Loucy (cell line): ENCODE measurements at regions not wholly inside any gene's neighbourhood (a gene's known extent, or its start where the extent isn't known, plus 50 kb on each side); places are given as distances from the start of the nearest gene placed in this dataset.

Experiments used
- H2AFZ ChIP-seq: fragments of 200-600 bp; sonication (generic); 2 replicates; pipeline ENCODE4 v1.6.0; 2016; ENCODE audit warnings: antibody characterized with exemption, mild to moderate bottlenecking, low read length, moderate library complexity
- H3F3A ChIP-seq: fragments of 200-600 bp; 2 replicates; pipeline ENCODE4 v1.6.0; 2016; ENCODE audit warnings: antibody characterized with exemption, low read depth, mild to moderate bottlenecking
- H3K27me3 ChIP-seq: fragments of 200-600 bp; sonication (generic); 2 replicates; pipeline ENCODE4 v1.6.1; 2014; ENCODE audit warnings: low read length, mild to moderate bottlenecking; ENCODE audit not compliant: insufficient read depth, poor library complexity, severe bottlenecking
- H3K36me3 ChIP-seq: fragments of 200-600 bp; sonication (generic); 2 replicates; pipeline ENCODE4 v1.6.1; 2016; ENCODE audit warnings: low read length; ENCODE audit not compliant: insufficient read depth
- H3K4me1 ChIP-seq: fragments of 200-600 bp; sonication (generic); 2 replicates; pipeline ENCODE4 v1.5.1; 2014; ENCODE audit warnings: low read length, mild to moderate bottlenecking; ENCODE audit not compliant: insufficient read depth, poor library complexity, severe bottlenecking
- H3K4me2 ChIP-seq: fragments of 200-600 bp; sonication (generic); 2 replicates; pipeline ENCODE4 v1.6.0; 2014; ENCODE audit warnings: antibody characterized with exemption, low read length, low read depth, mild to moderate bottlenecking; ENCODE audit not compliant: poor library complexity, severe bottlenecking
- H3K4me3 ChIP-seq: fragments of 200-600 bp; sonication (generic); 2 replicates; pipeline ENCODE4 v1.5.1; 2014; ENCODE audit warnings: low read length, mild to moderate bottlenecking, mixed read lengths; ENCODE audit not compliant: poor library complexity, severe bottlenecking
- H3K79me2 ChIP-seq: fragments of 200-600 bp; sonication (generic); 2 replicates; pipeline ENCODE4 v1.6.1; 2014; ENCODE audit warnings: low read length; ENCODE audit not compliant: insufficient read depth
- H3K9ac ChIP-seq: fragments of 200-600 bp; sonication (generic); 2 replicates; pipeline ENCODE4 v1.6.0; 2014; ENCODE audit warnings: mild to moderate bottlenecking, low read depth, low read length, moderate library complexity; ENCODE audit not compliant: poor library complexity, severe bottlenecking
- H3K9me2 ChIP-seq: fragments of 200-600 bp; sonication (generic); replicated peaks from 2 replicates; pipeline ENCODE4 v1.6.1; 2016; ENCODE audit warnings: low read depth, low read length, mixed read lengths
- H3K9me3 ChIP-seq: fragments of 200-600 bp; sonication (generic); 2 replicates; pipeline ENCODE4 v1.6.1; 2014; ENCODE audit warnings: mild to moderate bottlenecking, antibody characterized with exemption, low read length, low read depth; ENCODE audit not compliant: insufficient read depth
- H4K20me1 ChIP-seq: fragments of 200-600 bp; sonication (generic); 2 replicates; pipeline ENCODE4 v1.6.0; 2014; ENCODE audit warnings: antibody characterized with exemption, low read length, mild to moderate bottlenecking; ENCODE audit not compliant: insufficient read depth, poor library complexity, severe bottlenecking
- EZH2phosphoT487 ChIP-seq: fragments of 200-600 bp; IDR thresholded peaks from 2 replicates; pipeline ENCODE4 v1.6.1; 2018; ENCODE audit warnings: antibody characterized with exemption, mild to moderate bottlenecking, moderate library complexity, borderline replicate concordance
- TF ChIP-seq, protein P1 (sequence below): fragments of 200-600 bp; sonication (generic); conservative IDR thresholded peaks from 2 replicates; pipeline ENCODE4 v1.5.1; 2014; ENCODE audit warnings: mild to moderate bottlenecking, antibody characterized with exemption, low read length

DNA sequence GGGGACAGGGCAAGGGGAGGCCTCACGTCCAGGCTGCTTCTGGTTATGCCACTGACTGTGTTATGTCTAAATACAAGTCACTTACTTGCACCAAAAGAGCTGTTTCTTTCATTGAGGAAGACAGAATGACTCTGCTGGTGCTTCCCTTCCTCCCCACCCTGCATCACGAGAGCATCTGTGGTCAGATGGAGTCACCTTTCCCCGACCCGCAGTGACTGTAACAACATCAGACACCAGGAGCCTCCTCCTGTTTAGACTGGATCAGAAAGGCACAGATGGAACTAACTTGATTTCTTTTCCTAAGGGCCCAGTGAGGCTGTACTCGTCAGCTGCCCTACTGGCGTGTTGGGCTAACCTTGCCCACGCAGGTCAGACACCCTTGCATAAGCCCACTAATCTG is 90.3 kb upstream of the ZNF536 start:
- H2AFZ ChIP-seq = no peak overlapping the region

DNA sequence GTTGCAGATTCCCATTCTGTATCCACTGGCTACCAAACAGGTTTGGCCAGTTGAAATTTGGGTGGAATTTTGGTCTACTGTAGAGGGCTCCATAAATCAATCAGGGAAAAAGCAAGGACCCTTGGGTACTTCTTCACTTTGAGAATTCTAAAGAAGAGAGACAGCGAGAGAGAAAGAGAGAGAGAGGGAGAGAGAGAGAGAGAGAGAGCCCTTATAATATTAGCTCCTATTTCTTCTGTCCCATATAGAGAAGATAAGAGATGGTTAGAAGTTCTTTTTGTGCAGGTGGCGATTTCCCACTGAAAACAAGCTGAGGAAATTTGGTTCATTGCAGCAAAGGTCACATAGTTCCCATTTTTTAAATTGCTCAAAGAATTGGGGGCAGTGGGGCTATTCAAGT is 88.6 kb upstream of the ZNF536 start:
- Histone ChIP-seq H3K36me3 (no peaks in the 10 kb centered on the region), H4K20me1 (no peaks in the 10 kb centered on the region), H3K27me3 (no peaks in the 10 kb centered on the region), H3K9me3 (no peaks in the 10 kb centered on the region), H3K79me2 (no peaks in the 10 kb centered on the region), H3K9ac (no peak overlapping the region), H3K4me1 (no peaks in the 10 kb centered on the region), H2AFZ (no peak overlapping the region), H3K9me2 (no peaks in the 10 kb centered on the region), H3K4me3 (no peak overlapping the region), H3F3A (no peaks in the 10 kb centered on the region), H3K4me2 (no peak overlapping the region)
- TF ChIP-seq, protein P1, sequence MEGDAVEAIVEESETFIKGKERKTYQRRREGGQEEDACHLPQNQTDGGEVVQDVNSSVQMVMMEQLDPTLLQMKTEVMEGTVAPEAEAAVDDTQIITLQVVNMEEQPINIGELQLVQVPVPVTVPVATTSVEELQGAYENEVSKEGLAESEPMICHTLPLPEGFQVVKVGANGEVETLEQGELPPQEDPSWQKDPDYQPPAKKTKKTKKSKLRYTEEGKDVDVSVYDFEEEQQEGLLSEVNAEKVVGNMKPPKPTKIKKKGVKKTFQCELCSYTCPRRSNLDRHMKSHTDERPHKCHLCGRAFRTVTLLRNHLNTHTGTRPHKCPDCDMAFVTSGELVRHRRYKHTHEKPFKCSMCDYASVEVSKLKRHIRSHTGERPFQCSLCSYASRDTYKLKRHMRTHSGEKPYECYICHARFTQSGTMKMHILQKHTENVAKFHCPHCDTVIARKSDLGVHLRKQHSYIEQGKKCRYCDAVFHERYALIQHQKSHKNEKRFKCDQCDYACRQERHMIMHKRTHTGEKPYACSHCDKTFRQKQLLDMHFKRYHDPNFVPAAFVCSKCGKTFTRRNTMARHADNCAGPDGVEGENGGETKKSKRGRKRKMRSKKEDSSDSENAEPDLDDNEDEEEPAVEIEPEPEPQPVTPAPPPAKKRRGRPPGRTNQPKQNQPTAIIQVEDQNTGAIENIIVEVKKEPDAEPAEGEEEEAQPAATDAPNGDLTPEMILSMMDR = no peak
- no peak for TF ChIP-seq EZH2phosphoT487

More for the DNA sequence above, 90.3 kb upstream of the ZNF536 start:
- Histone ChIP-seq H4K20me1 (no peaks in the 10 kb centered on the region), H3K4me2 (no peak overlapping the region), H3K4me1 (no peaks in the 10 kb centered on the region), H3K9me3 (no peaks in the 10 kb centered on the region), H3K9ac (no peak overlapping the region), H3K36me3 (no peaks in the 10 kb centered on the region), H3K27me3 (no peaks in the 10 kb centered on the region), H3F3A (no peaks in the 10 kb centered on the region), H3K9me2 (no peaks in the 10 kb centered on the region), H3K79me2 (no peaks in the 10 kb centered on the region), H3K4me3 (no peak overlapping the region)
- TF ChIP-seq, protein P1 = no peak

DNA sequence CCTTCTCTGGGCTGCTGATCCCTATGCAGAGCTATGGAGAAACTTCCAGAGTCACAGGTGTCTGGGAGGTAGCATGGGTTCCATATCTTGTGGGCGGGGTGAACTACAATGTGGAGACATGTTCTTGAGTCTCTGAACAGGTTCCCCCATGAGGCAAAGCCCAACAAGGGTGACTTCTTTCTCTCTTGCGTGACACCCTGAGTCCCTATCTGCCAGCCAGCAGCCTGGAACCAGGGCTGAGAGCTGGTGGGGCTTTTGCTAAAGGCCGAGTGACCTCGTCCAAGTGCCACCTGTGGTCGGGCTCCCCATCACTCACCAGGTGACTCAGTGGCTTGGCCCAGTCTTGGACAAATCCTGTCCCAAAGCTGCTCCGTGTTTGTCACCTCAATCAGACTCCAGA is 88.0 kb upstream of the ZNF536 start:
- Histone ChIP-seq H3K4me2 (no peak overlapping the region), H4K20me1 (no peaks in the 10 kb centered on the region), H3K4me1 (no peaks in the 10 kb centered on the region), H3K79me2 (no peaks in the 10 kb centered on the region), H2AFZ (no peak overlapping the region), H3K4me3 (no peak overlapping the region), H3K27me3 (no peaks in the 10 kb centered on the region), H3F3A (no peaks in the 10 kb centered on the region), H3K36me3 (no peaks in the 10 kb centered on the region), H3K9me2 (no peaks in the 10 kb centered on the region), H3K9ac (no peak overlapping the region), H3K9me3 (no peaks in the 10 kb centered on the region)
- TF ChIP-seq, protein P1 = no peak
- TF ChIP-seq EZH2phosphoT487 = no peak
